Right kidney (tissue), 1 donor: ENCODE measurements at regions not wholly inside any gene's neighbourhood (a gene's known extent, or its start where the extent isn't known, plus 50 kb on each side); places are given as distances from the start of the nearest gene placed in this dataset.

Experiments
- DNase-seq: peaks from one replicate; pipeline ENCODE4 v3.0.0-alpha.2; 2016

GRCh38 chr5:34486849-34487158 lies 169.3 kb upstream of the RAI14 start:
- DNase-seq = no peak

GRCh38 chr5:34487159-34487879 lies 168.8 kb upstream of the RAI14 start:
- DNase-seq = no peak

- DNase-seq = no peak
These were observed 168.2 kb upstream of the RAI14 start for GRCh38 chr5:34487956-34488355.

- DNase-seq = no peak
These were observed 167.1 kb upstream of the RAI14 start for GRCh38 chr5:34488984-34489383.

GRCh38 chr5:34490506-34491250 lies 165.4 kb upstream of the RAI14 start:
- no peak for DNase-seq

GRCh38 chr5:34491251-34491620 lies 164.9 kb upstream of the RAI14 start:
- DNase-seq = no peak

- DNase-seq = no peak
These were observed 161.9 kb upstream of the RAI14 start for GRCh38 chr5:34494111-34494755.

GRCh38 chr5:34495178-34495577 lies 160.9 kb upstream of the RAI14 start:
- DNase-seq = no peak

- DNase-seq = peak; percentile 54
These were observed 159.9 kb upstream of the RAI14 start for GRCh38 chr5:34496260-34496691.

GRCh38 chr5:34496701-34497469 lies 159.2 kb upstream of the RAI14 start:
- peak; percentile 76 for DNase-seq

- DNase-seq = no peak
These were observed 158.7 kb upstream of the RAI14 start for GRCh38 chr5:34497470-34497808.

GRCh38 chr5:34498572-34498971 lies 157.6 kb upstream of the RAI14 start:
- DNase-seq = no peak

- no peak for DNase-seq
These were observed 157.0 kb upstream of the RAI14 start for GRCh38 chr5:34499001-34499734.

GRCh38 chr5:34500236-34500847 lies 155.8 kb upstream of the RAI14 start:
- DNase-seq = no peak

- DNase-seq = no peak
These were observed 155.1 kb upstream of the RAI14 start for GRCh38 chr5:34501016-34501415.

GRCh38 chr5:34501840-34502239 lies 154.3 kb upstream of the RAI14 start:
- no peak for DNase-seq

GRCh38 chr5:34502581-34502980 lies 153.5 kb upstream of the RAI14 start:
- no peak for DNase-seq

- DNase-seq = no peak
These were observed 152.5 kb upstream of the RAI14 start for GRCh38 chr5:34503379-34504253.

GRCh38 chr5:34504967-34505366 lies 151.2 kb upstream of the RAI14 start:
- DNase-seq = no peak

- DNase-seq = no peak
These were observed 150.4 kb upstream of the RAI14 start for GRCh38 chr5:34505731-34506130.

GRCh38 chr5:34507933-34508332 lies 148.2 kb upstream of the RAI14 start:
- DNase-seq = no peak
